Kidney (tissue), 13 donors: ENCODE measurements at regions not wholly inside any gene's neighbourhood (a gene's known extent, or its start where the extent isn't known, plus 50 kb on each side); places are given as distances from the start of the nearest gene placed in this dataset.

Experiments
- DNase-seq, 5 donors: peaks; one replicate each; pipeline ENCODE4 v3.0.0-alpha.2; 2013 to 2020
- FAIRE-seq: peaks from 2 replicates; lab custom pipeline; 2012; peaks lifted over from hg19 to GRCh38; lab: Jason Lieb, UNC
- H3K27ac ChIP-seq, 2 donors: one replicate each; pipeline ENCODE4 v1.7.0; 2013; ENCODE audit warnings: low read depth in 2 of 2, low read length in 2 of 2, inconsistent platforms in 1 of 2
- H3K27me3 ChIP-seq: one replicate; pipeline ENCODE4 v1.7.1; 2013; ENCODE audit warnings: low read length, inconsistent platforms; ENCODE audit not compliant: control insufficient read depth, insufficient read depth
- H3K36me3 ChIP-seq, 3 donors: one replicate each; pipeline versions ENCODE4 v1.7.0 to v1.7.1; 2013; ENCODE audit warnings: low read length in 3 of 3, control low read depth in 1 of 3, inconsistent platforms in 1 of 3; ENCODE audit not compliant: insufficient read depth in 3 of 3, control insufficient read depth in 2 of 3
- H3K4me1 ChIP-seq, 3 donors: one replicate each; pipeline versions ENCODE4 v1.7.0 to v1.7.1; 2013; ENCODE audit warnings: low read length in 3 of 3, inconsistent platforms in 1 of 3, low read depth in 1 of 3; ENCODE audit not compliant: control insufficient read depth in 2 of 3, insufficient read depth in 2 of 3
- H3K4me3 ChIP-seq, 3 donors: one replicate each; pipeline versions ENCODE4 v1.7.0 to v1.8.1; 2013; ENCODE audit warnings: low read length in 3 of 3, control low read depth in 1 of 3, inconsistent platforms in 1 of 3
- H3K9ac ChIP-seq, 3 donors: one replicate each; pipeline versions ENCODE4 v1.7.0 to v1.7.1; 2013; ENCODE audit warnings: low read length in 3 of 3, control low read depth in 1 of 3, inconsistent platforms in 1 of 3
- H3K9me3 ChIP-seq, 3 donors: one replicate each; pipeline versions ENCODE4 v1.7.0 to v1.7.1; 2013; ENCODE audit warnings: low read length in 3 of 3, control low read depth in 1 of 3, inconsistent platforms in 1 of 3; ENCODE audit not compliant: control insufficient read depth in 2 of 3, insufficient read depth in 1 of 3
- intact Hi-C: fragments of 100-400 bp; cut with DNase I; formaldehyde crosslinking; loops from one replicate; pipeline ENCODE4 v1.11.1; 2022
- TF ChIP-seq, protein P1 (sequence below): IDR thresholded peaks from 3 replicates; pipeline ENCODE4 v1.5.1; 2012; ENCODE audit warnings: mild to moderate bottlenecking, moderate library complexity, borderline replicate concordance; ENCODE audit not compliant: insufficient read depth; ENCODE audit errors: extremely low read depth
- donor health status: control.
- donor health status: control.
- donor health status: control.
- donor health status: control.
- donor health status: control.
- donor health status: DM: yes; HTN: yes; CAD: no.
- donor health status: Normal renal cell carcinoma (clear cell type).

DNA sequence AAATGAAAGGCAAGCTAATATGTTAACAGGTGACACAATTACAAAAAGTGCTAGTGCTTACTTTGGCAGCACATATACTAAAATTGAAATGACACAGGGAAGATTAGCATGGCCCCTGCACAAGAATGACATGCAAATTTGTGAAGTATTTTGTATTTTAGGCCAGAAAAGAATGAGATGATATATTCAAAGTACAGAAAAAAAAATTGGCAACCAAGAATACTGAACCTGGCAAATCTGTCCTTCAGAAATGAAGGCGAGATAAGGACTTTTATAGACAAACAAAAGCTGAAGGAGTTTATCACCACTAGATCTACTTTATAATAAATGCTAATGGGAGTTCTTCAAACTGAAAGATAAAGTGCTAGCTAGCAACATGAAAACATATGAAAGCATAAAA is 350.0 kb upstream of the POU3F1 start:
- no peak overlapping the region for H3K9ac ChIP-seq

DNA sequence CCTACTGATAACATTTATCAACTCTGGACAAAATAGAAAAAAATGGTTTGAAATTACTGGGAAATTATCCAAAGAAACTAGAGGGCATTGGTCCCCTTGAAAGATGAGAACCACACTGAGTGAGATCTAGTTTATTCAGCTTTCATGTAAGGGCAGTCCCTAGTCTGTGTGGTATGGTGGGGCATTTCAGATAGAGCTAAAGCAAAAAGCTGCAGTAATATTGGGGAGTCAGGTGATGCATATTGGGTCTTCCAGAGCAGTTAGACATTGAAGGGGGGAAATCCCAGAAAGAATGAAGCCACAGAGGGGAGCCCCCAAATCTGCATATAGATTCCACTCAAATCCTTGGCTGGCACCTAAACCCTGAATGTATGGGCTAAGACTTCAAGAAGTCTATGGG is 347.7 kb upstream of the POU3F1 start:
- Histone ChIP-seq H3K27me3 (no peaks in the 10 kb centered on the region), H3K4me1 (no peaks in the 10 kb centered on the region), H3K9me3 (peaks cover 0 to 14% (median 4%) of the 10 kb centered on the region in 3 donors), H3K4me3 (no peak overlapping the region), H3K27ac (no peak overlapping the region), H3K36me3 (no peaks in the 10 kb centered on the region), H3K9ac (no peak overlapping the region)
- DNase-seq (no peak), FAIRE-seq (no peak)
- TF ChIP-seq, protein P1, sequence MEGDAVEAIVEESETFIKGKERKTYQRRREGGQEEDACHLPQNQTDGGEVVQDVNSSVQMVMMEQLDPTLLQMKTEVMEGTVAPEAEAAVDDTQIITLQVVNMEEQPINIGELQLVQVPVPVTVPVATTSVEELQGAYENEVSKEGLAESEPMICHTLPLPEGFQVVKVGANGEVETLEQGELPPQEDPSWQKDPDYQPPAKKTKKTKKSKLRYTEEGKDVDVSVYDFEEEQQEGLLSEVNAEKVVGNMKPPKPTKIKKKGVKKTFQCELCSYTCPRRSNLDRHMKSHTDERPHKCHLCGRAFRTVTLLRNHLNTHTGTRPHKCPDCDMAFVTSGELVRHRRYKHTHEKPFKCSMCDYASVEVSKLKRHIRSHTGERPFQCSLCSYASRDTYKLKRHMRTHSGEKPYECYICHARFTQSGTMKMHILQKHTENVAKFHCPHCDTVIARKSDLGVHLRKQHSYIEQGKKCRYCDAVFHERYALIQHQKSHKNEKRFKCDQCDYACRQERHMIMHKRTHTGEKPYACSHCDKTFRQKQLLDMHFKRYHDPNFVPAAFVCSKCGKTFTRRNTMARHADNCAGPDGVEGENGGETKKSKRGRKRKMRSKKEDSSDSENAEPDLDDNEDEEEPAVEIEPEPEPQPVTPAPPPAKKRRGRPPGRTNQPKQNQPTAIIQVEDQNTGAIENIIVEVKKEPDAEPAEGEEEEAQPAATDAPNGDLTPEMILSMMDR = no peak
- intact Hi-C loops = no loop called here

More for the DNA sequence above, 350.0 kb upstream of the POU3F1 start:
- FAIRE-seq (no peak), DNase-seq (no peak)
- no peak overlapping the region for H3K27ac ChIP-seq
- no peak overlapping the region for H3K4me3 ChIP-seq
- no peaks in the 10 kb centered on the region for H3K27me3 ChIP-seq
- TF ChIP-seq, protein P1 = no peak
- intact Hi-C loops = no loop called here
- no peaks in the 10 kb centered on the region for H3K36me3 ChIP-seq
- H3K9me3 ChIP-seq = peaks cover 0 to 4% (median 0%) of the 10 kb centered on the region in 3 donors
- H3K4me1 ChIP-seq = no peaks in the 10 kb centered on the region

DNA sequence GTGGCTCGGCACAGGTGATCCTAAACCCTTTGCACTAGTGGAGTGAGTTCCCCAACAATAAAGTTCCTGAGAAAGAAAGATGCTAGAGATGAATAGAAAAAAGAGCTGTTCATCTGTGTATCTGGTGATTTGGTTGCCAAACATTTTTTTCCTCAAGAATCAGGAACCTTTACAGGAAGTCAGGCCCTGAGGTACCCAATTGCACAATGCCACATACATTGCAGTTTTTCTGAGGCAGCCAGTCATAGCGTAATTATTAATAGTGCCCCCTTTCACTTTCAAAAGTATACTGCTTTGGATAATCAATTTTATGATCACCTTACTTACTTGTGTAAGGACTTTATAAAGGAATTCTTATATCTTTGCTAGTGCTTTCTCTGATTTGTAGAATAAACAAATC is 346.3 kb upstream of the POU3F1 start:
- peaks cover 0 to 20% (median 7%) of the 10 kb centered on the region in 3 donors for H3K9me3 ChIP-seq
- DNase-seq = no peak
- no peak overlapping the region for H3K27ac ChIP-seq
- H3K36me3 ChIP-seq = no peaks in the 10 kb centered on the region
- no peak overlapping the region for H3K4me3 ChIP-seq
- H3K27me3 ChIP-seq = no peaks in the 10 kb centered on the region
- intact Hi-C loops = no loop called here
- FAIRE-seq = no peak
- TF ChIP-seq, protein P1 = no peak
- H3K4me1 ChIP-seq = no peaks in the 10 kb centered on the region
- H3K9ac ChIP-seq = no peak overlapping the region

DNA sequence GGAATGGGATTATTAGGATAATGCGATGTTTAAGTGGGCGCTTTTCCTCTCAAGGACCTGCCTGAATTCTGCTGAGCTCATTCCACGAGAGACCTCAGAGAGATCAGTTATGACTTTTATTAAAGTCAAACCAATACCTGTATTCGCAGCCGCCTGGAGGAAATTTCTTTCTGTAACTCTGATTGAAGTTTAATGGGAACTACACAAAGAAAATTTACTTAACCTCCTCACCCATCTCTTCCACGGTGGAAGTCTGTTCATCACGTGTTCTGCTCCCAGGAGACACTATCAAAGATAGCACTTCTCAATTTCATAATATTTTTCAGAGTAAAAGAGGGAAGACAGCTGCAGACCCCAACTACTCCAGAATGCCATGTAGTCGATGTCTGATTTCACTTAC is 334.7 kb upstream of the POU3F1 start:
- Histone ChIP-seq H3K9ac (no peak overlapping the region), H3K27ac (no peak overlapping the region), H3K9me3 (no peaks in the 10 kb centered on the region), H3K27me3 (no peaks in the 10 kb centered on the region), H3K4me3 (no peak overlapping the region), H3K4me1 (no peaks in the 10 kb centered on the region), H3K36me3 (no peaks in the 10 kb centered on the region)
- FAIRE-seq (no peak), DNase-seq (no peak)
- intact Hi-C loops = no loop called here
- TF ChIP-seq, protein P1 = no peak
